ENCODE measurements at regions not wholly inside any gene's neighbourhood (a gene's known extent, or its start where the extent isn't known, plus 50 kb on each side); places are given as distances from the start of the nearest gene placed in this dataset.

- H3K36me3 ChIP-seq (ENCODE audit: control insufficient read depth, insufficient read depth, low read length), result no peaks in the 10 kb centered on the region
- no peak overlapping the region for H3K4me2 ChIP-seq (ENCODE audit: low read depth, low read length)
- H3K9me3 ChIP-seq (ENCODE audit: control insufficient read depth, insufficient read depth, low read length), result no peaks in the 10 kb centered on the region
- DNase-seq, result no peak
- H3K4ac ChIP-seq (ENCODE audit: low read depth, low read length), result no peak overlapping the region
- 60% methylated on average over 1 of the region's 3 CpGs; no CpG with 5 or more reads in 1 of the 2 experiments for WGBS, 2 experiments (ENCODE audit: extremely low coverage in 2 of 2, insufficient read length in 1 of 2)
- H4K5ac ChIP-seq (ENCODE audit: low read depth, low read length), result no peak overlapping the region
- ChIA-PET CTCF (no interaction called here), POLR2A (ENCODE audit: unreplicated experiment) (interaction anchor here (0.6 kb wide), 1 partner anchor 133 kb away, joined by 3 read pairs; no protein-coding TSS in a partner anchor)
- no peak for ATAC-seq (ENCODE audit: low read depth)
- H3K18ac ChIP-seq (ENCODE audit: low read depth, low read length), result no peak overlapping the region
- peaks cover 11% of the 10 kb centered on the region; the same call in 1 of the 2 replicates for H3K9me1 ChIP-seq (ENCODE audit: insufficient read depth, low read length)
- in situ Hi-C loops (cut with MboI; ENCODE audit: low sequenced_read_pairs) (loop anchor here (5.0 kb wide), 1 partner anchor 39 kb away; no protein-coding TSS in a partner anchor), dilution Hi-C loops (cut with HindIII; ENCODE audit: low sequenced_read_pairs, unreplicated experiment) (no loop called here), intact Hi-C loops (cut with micrococcal nuclease) (loop anchor here (5.0 kb wide), 1 partner anchor 44 kb away; no protein-coding TSS in a partner anchor)
- peaks cover 15% of the 10 kb centered on the region for H3K4me1 ChIP-seq (ENCODE audit: control insufficient read depth, insufficient read depth, low read length)
- no peak overlapping the region for H2BK5ac ChIP-seq (ENCODE audit: low read depth, low read length, poor library complexity, severe bottlenecking)
- H3K27ac ChIP-seq (ENCODE audit: insufficient read depth, low read length), result no peak overlapping the region
- H4K91ac ChIP-seq (ENCODE audit: insufficient read depth, low read depth, low read length), result no peak overlapping the region
- no TSS peak for BruUV-seq (replicated peaks)
- H2BK20ac ChIP-seq (ENCODE audit: low read depth, low read length), result no peak overlapping the region
- H4K8ac ChIP-seq (ENCODE audit: low read depth in 2 of 2, low read length in 2 of 2), result no peak overlapping the region
- no peak overlapping the region for H2BK15ac ChIP-seq (ENCODE audit: low read depth, low read length)
- no peak overlapping the region for H3K14ac ChIP-seq (replicated peaks; ENCODE audit: low read depth, low read length)
- H2AFZ ChIP-seq (replicated peaks; ENCODE audit: low read length, poor library complexity), result no peak overlapping the region
- H3K27me3 ChIP-seq (ENCODE audit: control insufficient read depth, insufficient read depth, low read length), result no peaks in the 10 kb centered on the region
- no peak overlapping the region for H2AK9ac ChIP-seq (replicated peaks; ENCODE audit: low read depth, low read length, poor library complexity)
- no peak overlapping the region for H2AK5ac ChIP-seq (ENCODE audit: low read depth, low read length)
- no peak overlapping the region for H3K9ac ChIP-seq (ENCODE audit: low read depth, low read length)
- H3K4me3 ChIP-seq (ENCODE audit: insufficient read depth, low read depth, low read length), result no peak overlapping the region
- no peaks in the 10 kb centered on the region for H3K79me1 ChIP-seq (ENCODE audit: low read depth in 1 of 2, low read length in 2 of 2)
- no peak overlapping the region for H3K56ac ChIP-seq (ENCODE audit: extremely low read depth, insufficient read depth, low read length)
- H2BK120ac ChIP-seq (ENCODE audit: low read depth, low read length), result no peak overlapping the region
- H4K20me1 ChIP-seq (ENCODE audit: insufficient read depth, low read length), result no peaks in the 10 kb centered on the region
- H3K23ac ChIP-seq (ENCODE audit: low read depth, low read length), result no peak overlapping the region
- no peak for TF ChIP-seq MAZ (IDR thresholded peaks at IDR 0.05; ENCODE audit: borderline replicate concordance, low read depth, low read length)
- no peak for TF ChIP-seq MAFK (IDR thresholded peaks at IDR 0.05; ENCODE audit: low read depth, low read length)
- TF ChIP-seq SMC3 (IDR thresholded peaks at IDR 0.05; ENCODE audit: low read depth, low read length), result no peak
- TF ChIP-seq BHLHE40 (IDR thresholded peaks at IDR 0.05; ENCODE audit: low read depth, low read length), result no peak
- TF ChIP-seq RCOR1 (IDR thresholded peaks at IDR 0.05; ENCODE audit: insufficient replicate concordance, low read length), result no peak
- no peak for TF ChIP-seq FOS (IDR thresholded peaks at IDR 0.05; ENCODE audit: low read depth, low read length)
- no peak for TF ChIP-seq ELK1 (IDR thresholded peaks at IDR 0.05; ENCODE audit: borderline replicate concordance, low read depth, low read length)
- TF ChIP-seq, protein P1, sequence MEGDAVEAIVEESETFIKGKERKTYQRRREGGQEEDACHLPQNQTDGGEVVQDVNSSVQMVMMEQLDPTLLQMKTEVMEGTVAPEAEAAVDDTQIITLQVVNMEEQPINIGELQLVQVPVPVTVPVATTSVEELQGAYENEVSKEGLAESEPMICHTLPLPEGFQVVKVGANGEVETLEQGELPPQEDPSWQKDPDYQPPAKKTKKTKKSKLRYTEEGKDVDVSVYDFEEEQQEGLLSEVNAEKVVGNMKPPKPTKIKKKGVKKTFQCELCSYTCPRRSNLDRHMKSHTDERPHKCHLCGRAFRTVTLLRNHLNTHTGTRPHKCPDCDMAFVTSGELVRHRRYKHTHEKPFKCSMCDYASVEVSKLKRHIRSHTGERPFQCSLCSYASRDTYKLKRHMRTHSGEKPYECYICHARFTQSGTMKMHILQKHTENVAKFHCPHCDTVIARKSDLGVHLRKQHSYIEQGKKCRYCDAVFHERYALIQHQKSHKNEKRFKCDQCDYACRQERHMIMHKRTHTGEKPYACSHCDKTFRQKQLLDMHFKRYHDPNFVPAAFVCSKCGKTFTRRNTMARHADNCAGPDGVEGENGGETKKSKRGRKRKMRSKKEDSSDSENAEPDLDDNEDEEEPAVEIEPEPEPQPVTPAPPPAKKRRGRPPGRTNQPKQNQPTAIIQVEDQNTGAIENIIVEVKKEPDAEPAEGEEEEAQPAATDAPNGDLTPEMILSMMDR (conservative IDR thresholded peaks at IDR 0.05; ENCODE audit: low read depth, low read length), result no peak
- TF ChIP-seq RAD21 (IDR thresholded peaks at IDR 0.05; ENCODE audit: low read length), result no peak
- no peak for TF ChIP-seq MXI1 (IDR thresholded peaks at IDR 0.05; ENCODE audit: borderline replicate concordance, low read depth, low read length)
- TF ChIP-seq CEBPB (IDR thresholded peaks at IDR 0.05; ENCODE audit: low read depth, low read length), result no peak
- TF ChIP-seq, protein P2, sequence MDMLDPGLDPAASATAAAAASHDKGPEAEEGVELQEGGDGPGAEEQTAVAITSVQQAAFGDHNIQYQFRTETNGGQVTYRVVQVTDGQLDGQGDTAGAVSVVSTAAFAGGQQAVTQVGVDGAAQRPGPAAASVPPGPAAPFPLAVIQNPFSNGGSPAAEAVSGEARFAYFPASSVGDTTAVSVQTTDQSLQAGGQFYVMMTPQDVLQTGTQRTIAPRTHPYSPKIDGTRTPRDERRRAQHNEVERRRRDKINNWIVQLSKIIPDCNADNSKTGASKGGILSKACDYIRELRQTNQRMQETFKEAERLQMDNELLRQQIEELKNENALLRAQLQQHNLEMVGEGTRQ (IDR thresholded peaks at IDR 0.05; ENCODE audit: low read depth, low read length), result no peak
- no peak for TF ChIP-seq RFX5 (IDR thresholded peaks at IDR 0.05; ENCODE audit: low read depth, low read length)
- no peak for TF ChIP-seq POLR2A (IDR thresholded peaks at IDR 0.05; ENCODE audit: low read depth, low read length)
- TF ChIP-seq CHD1 (IDR thresholded peaks at IDR 0.05; ENCODE audit: low read depth, low read length), result no peak
These were observed 83.3 kb upstream of the KCNJ15 start for GRCh38 chr21:38173276-38174035.

Data from IMR-90 (cell line).